Motor neuron (in vitro differentiated cells): ENCODE measurements at regions not wholly inside any gene's neighbourhood (a gene's known extent, or its start where the extent isn't known, plus 50 kb on each side); places are given as distances from the start of the nearest gene placed in this dataset.

Experiments used
- ATAC-seq, 8 experiments: fragments of 200-7000 bp; cut with Tn5 transposase; replicated peaks in 6 of 8; 2 replicates each; pipeline ENCODE4 v1.8.0; 2021; ENCODE audit warnings: mild to moderate bottlenecking in 8 of 8, moderate library complexity in 8 of 8
- H3K27ac ChIP-seq, 2 donors: fragments of 250-450 bp; sonication (Bioruptor Pico); 2 replicates each; pipeline ENCODE4 v1.9.0; 2021; ENCODE audit warnings: antibody characterized with exemption in 2 of 2, mild to moderate bottlenecking in 2 of 2, moderate library complexity in 1 of 2
- H3K4me1 ChIP-seq, 2 donors: fragments of 250-450 bp; sonication (Bioruptor Pico); replicated peaks in 1 of 2; 2 replicates each; pipeline ENCODE4 v1.6.1; 2021; ENCODE audit warnings: antibody characterized with exemption in 2 of 2, mild to moderate bottlenecking in 2 of 2, moderate library complexity in 1 of 2
- H3K4me3 ChIP-seq, 5 donors: fragments of 250-450 bp; sonication (Bioruptor Pico); 2 replicates each; pipeline ENCODE4 v1.9.0; 2021; ENCODE audit warnings: antibody characterized with exemption in 5 of 5, mild to moderate bottlenecking in 5 of 5, moderate library complexity in 4 of 5
- WGBS, 10 experiments: fragments of 450-650 bp; shearing (Covaris generic); methylation state at CpG; one replicate each; pipeline ENCODE4 v1.0.0; 2022; 5-methylcytosine and 5-hydroxymethylcytosine counted together
- in situ Hi-C, 9 experiments: fragments of 400-800 bp; cut with MboI; loops; one replicate each; pipeline ENCODE4 v1.15.0; 2021; ENCODE audit warnings: low sequenced_read_pairs in 9 of 9, low pct_unique_long_range_greater_than_20kb in 2 of 9; ENCODE audit not compliant: unreplicated experiment in 9 of 9

GRCh38 chr10:131701131-131701947, 199.5 kb upstream of the PPP2R2D start:
- no peak overlapping the region for H3K4me3 ChIP-seq
- WGBS, 10 experiments, result 6 to 91% (median 27%) methylated on average over 2 to 5 of the region's 15 CpGs; no CpG with 5 or more reads in 3 of the 10 experiments
- no peak overlapping the region for H3K27ac ChIP-seq
- in situ Hi-C loops, result no loop called here
- H3K4me1 ChIP-seq, result peaks cover 0 to 8% of the 10 kb centered on the region in 2 donors
- no peak for ATAC-seq

- Histone ChIP-seq H3K4me1 (peaks cover 0 to 4% of the 10 kb centered on the region in 2 donors), H3K27ac (no peak overlapping the region), H3K4me3 (no peak overlapping the region)
- no peak for ATAC-seq
- 30 to 100% (median 78%) methylated on average over 2 to 15 of the region's 23 CpGs; no CpG with 5 or more reads in 3 of the 10 experiments for WGBS, 10 experiments
- in situ Hi-C loops, result no loop called here
Observed at GRCh38 chr10:131702531-131703356, 198.1 kb upstream of the PPP2R2D start.

- no peak for ATAC-seq
- peaks cover 0 to 3% of the 10 kb centered on the region in 2 donors for H3K4me1 ChIP-seq
- in situ Hi-C loops, result no loop called here
- 20 to 100% (median 75%) methylated on average over 2 to 5 of the region's 8 CpGs; no CpG with 5 or more reads in 3 of the 10 experiments for WGBS, 10 experiments
- no peak overlapping the region for H3K27ac ChIP-seq
- no peak overlapping the region for H3K4me3 ChIP-seq
Observed at GRCh38 chr10:131703541-131703940, 197.3 kb upstream of the PPP2R2D start.

- 0 to 100% (median 81%) methylated on average over 1 to 5 of the region's 8 CpGs; no CpG with 5 or more reads in 5 of the 10 experiments for WGBS, 10 experiments
- Histone ChIP-seq H3K4me1 (peaks cover 0 to 3% of the 10 kb centered on the region in 2 donors), H3K27ac (no peak overlapping the region), H3K4me3 (no peak overlapping the region)
- no peak for ATAC-seq
- in situ Hi-C loops, result no loop called here
Observed at GRCh38 chr10:131703941-131704340, 196.9 kb upstream of the PPP2R2D start.

GRCh38 chr10:131706476-131706875, 194.3 kb upstream of the PPP2R2D start:
- WGBS, 10 experiments, result 0 to 100% (median 88%) methylated on average over 1 to 3 of the region's 7 CpGs; no CpG with 5 or more reads in 3 of the 10 experiments
- H3K4me3 ChIP-seq, result no peak overlapping the region
- H3K4me1 ChIP-seq, result no peaks in the 10 kb centered on the region
- no peak for ATAC-seq
- no peak overlapping the region for H3K27ac ChIP-seq
- in situ Hi-C loops, result no loop called here

- in situ Hi-C loops, result no loop called here
- no peak overlapping the region for H3K4me3 ChIP-seq
- no peak for ATAC-seq
- H3K27ac ChIP-seq, result no peak overlapping the region
- WGBS, 10 experiments, result 0 to 86% (median 70%) methylated on average over 1 to 3 of the region's 4 CpGs; no CpG with 5 or more reads in 4 of the 10 experiments
- no peaks in the 10 kb centered on the region for H3K4me1 ChIP-seq
Observed at GRCh38 chr10:131706952-131707351, 193.9 kb upstream of the PPP2R2D start.

- no peaks in the 10 kb centered on the region for H3K4me1 ChIP-seq
- in situ Hi-C loops, result no loop called here
- WGBS, 10 experiments, result 10 to 90% (median 81%) methylated on average over 2 to 11 of the region's 17 CpGs; no CpG with 5 or more reads in 2 of the 10 experiments
Observed at GRCh38 chr10:131708225-131708880, 192.5 kb upstream of the PPP2R2D start.

GRCh38 chr10:131710142-131710861, 190.5 kb upstream of the PPP2R2D start:
- no peak overlapping the region for H3K4me3 ChIP-seq
- H3K4me1 ChIP-seq, result no peaks in the 10 kb centered on the region
- in situ Hi-C loops, result no loop called here
- ATAC-seq, result peak in 3 of 8 experiments; percentile 25 to 55 (median 53)
- no peak overlapping the region for H3K27ac ChIP-seq
- WGBS, 10 experiments, result 38 to 98% (median 73%) methylated on average over 1 to 9 of the region's 17 CpGs; no CpG with 5 or more reads in 2 of the 10 experiments

More at GRCh38 chr10:131708225-131708880, 192.5 kb upstream of the PPP2R2D start:
- no peak for ATAC-seq
- Histone ChIP-seq H3K4me3 (no peak overlapping the region), H3K27ac (no peak overlapping the region)

- Histone ChIP-seq H3K4me3 (no peak overlapping the region), H3K4me1 (peaks cover 14 to 15% of the 10 kb centered on the region in 2 donors), H3K27ac (no peak overlapping the region)
- WGBS, 10 experiments, result 20 to 100% (median 25%) methylated on average over 1 to 2 of the region's 5 CpGs; no CpG with 5 or more reads in 5 of the 10 experiments
- in situ Hi-C loops, result no loop called here
- ATAC-seq, result no peak
Observed at GRCh38 chr10:131722121-131722520, 178.7 kb upstream of the PPP2R2D start.

- no peak overlapping the region for H3K27ac ChIP-seq
- in situ Hi-C loops, result no loop called here
Observed at GRCh38 chr10:131722525-131723264, 178.1 kb upstream of the PPP2R2D start.

GRCh38 chr10:131723297-131724168, 177.3 kb upstream of the PPP2R2D start:
- Histone ChIP-seq H3K4me1 (peaks cover 16% of the 10 kb centered on the region in 2 donors), H3K27ac (no peak overlapping the region), H3K4me3 (no peak overlapping the region)
- in situ Hi-C loops, result no loop called here
- ATAC-seq, result no peak
- WGBS, 10 experiments, result 36 to 100% (median 83%) methylated on average over 2 to 12 of the region's 20 CpGs; no CpG with 5 or more reads in 5 of the 10 experiments

More at GRCh38 chr10:131722525-131723264, 178.1 kb upstream of the PPP2R2D start:
- 0 to 80% (median 52%) methylated on average over 1 to 6 of the region's 22 CpGs; no CpG with 5 or more reads in 4 of the 10 experiments for WGBS, 10 experiments
- no peak for ATAC-seq
- H3K4me1 ChIP-seq, result peaks cover 16% of the 10 kb centered on the region in 2 donors
- H3K4me3 ChIP-seq, result no peak overlapping the region
